HEK293 (cell line): ENCODE measurements at regions not wholly inside any gene's neighbourhood (a gene's known extent, or its start where the extent isn't known, plus 50 kb on each side); places are given as distances from the start of the nearest gene placed in this dataset.

Experiments
- CTCF ChIA-PET: fragments of 350-600 bp; formaldehyde crosslinking; extraction: SDS; loops from one replicate; lab custom pipeline; 2021; ENCODE audit warnings: antibody characterized with exemption; lab: Yijun Ruan, JAX
- POLR2A ChIA-PET: fragments of 300-600 bp; formaldehyde crosslinking; extraction: SDS; loops from one replicate; lab custom pipeline; 2020; ENCODE audit warnings: antibody characterized with exemption, inconsistent platforms; lab: Yijun Ruan, JAX
- H3K27ac ChIP-seq: fragments of 200-500 bp; sonication (Bioruptor generic); 2 replicates; pipeline ENCODE4 v1.5.1; 2014; ENCODE audit warnings: low read depth, low read length, control low read depth, inconsistent platforms; ENCODE audit errors: extremely low read depth
- H3K36me3 ChIP-seq, 2 experiments: fragments of 200-500 bp in 1 of 2; sonication (Bioruptor generic) in 1 of 2; 1 replicate in 1 of 2; 2 replicates in 1 of 2; pipeline ENCODE4 v1.5.1; 2014 to 2017; ENCODE audit warnings: inconsistent platforms in 2 of 2, low read length in 2 of 2; ENCODE audit not compliant: control insufficient read depth in 2 of 2, insufficient read depth in 1 of 2
- H3K4me1 ChIP-seq: fragments of 200-500 bp; sonication (Bioruptor generic); 2 replicates; pipeline ENCODE4 v1.5.1; 2014; ENCODE audit warnings: mild to moderate bottlenecking, low read length, inconsistent platforms; ENCODE audit not compliant: control insufficient read depth, insufficient read depth
- H3K4me3 ChIP-seq: 2 replicates; pipeline ENCODE4 v1.5.1; 2011; ENCODE audit warnings: low read depth, mild to moderate bottlenecking, control low read depth, low read length, moderate library complexity
- H3K9me3 ChIP-seq: fragments of 200-500 bp; sonication (Bioruptor generic); 2 replicates; pipeline ENCODE4 v1.5.1; 2014; ENCODE audit warnings: low read depth, low read length, inconsistent platforms; ENCODE audit not compliant: control insufficient read depth, insufficient read depth
- ATF2 ChIP-seq: fragments of 450-650 bp; formaldehyde crosslinking; IDR thresholded peaks from 2 replicates; pipeline ENCODE4 v1.5.1; 2016; ENCODE audit warnings: missing biosample characterization, missing genetic modification characterization, low read depth
- ELK4 ChIP-seq: IDR thresholded peaks from 2 replicates; pipeline ENCODE4 v1.6.1; 2011; ENCODE audit warnings: mild to moderate bottlenecking, low read depth, low read length, borderline replicate concordance
- HIC1 ChIP-seq: fragments of 450-650 bp; formaldehyde crosslinking; IDR thresholded peaks from 2 replicates; pipeline ENCODE4 v1.5.1; 2016; ENCODE audit warnings: missing biosample characterization, missing genetic modification characterization
- PBX3 ChIP-seq: sonication (generic); formaldehyde crosslinking; IDR thresholded peaks from 2 replicates; pipeline ENCODE4 v1.8.1; 2022; ENCODE audit warnings: mild to moderate bottlenecking, moderate library complexity, missing genetic modification reagents
- PRDM2 ChIP-seq: fragments of 450-650 bp; formaldehyde crosslinking; IDR thresholded peaks from 2 replicates; pipeline ENCODE4 v1.5.1; 2016; ENCODE audit warnings: missing biosample characterization, missing genetic modification characterization, borderline replicate concordance
- PRDM6 ChIP-seq: fragments of 450-650 bp; formaldehyde crosslinking; IDR thresholded peaks from 2 replicates; pipeline ENCODE4 v1.5.1; 2017; ENCODE audit warnings: missing biosample characterization, missing genetic modification characterization
- SALL2 ChIP-seq: fragments of 450-650 bp; formaldehyde crosslinking; IDR thresholded peaks from 2 replicates; pipeline ENCODE4 v1.5.0; 2017; ENCODE audit warnings: missing biosample characterization, mild to moderate bottlenecking, missing genetic modification characterization, borderline replicate concordance
- YY2 ChIP-seq: fragments of 450-650 bp; formaldehyde crosslinking; IDR thresholded peaks from 2 replicates; pipeline ENCODE4 v1.5.1; 2016; ENCODE audit warnings: missing biosample characterization, missing genetic modification characterization
- ZNF548 ChIP-seq: fragments of 450-650 bp; formaldehyde crosslinking; IDR thresholded peaks from 2 replicates; pipeline ENCODE4 v1.5.1; 2016; ENCODE audit warnings: missing biosample characterization, missing genetic modification characterization
- ZNF571 ChIP-seq: fragments of 450-650 bp; formaldehyde crosslinking; IDR thresholded peaks from 2 replicates; pipeline ENCODE4 v1.5.0; 2017; ENCODE audit warnings: missing biosample characterization, missing genetic modification characterization

- no peak for TF ChIP-seq PRDM2
- TF ChIP-seq YY2 (tag by site-specific recombination): no peak
These were observed 1139.7 kb upstream of the CELF2 start (continued) for GRCh38 chr10:9877978-9878377.

- H3K4me3 ChIP-seq: no peak overlapping the region
- TF ChIP-seq PBX3 (no peak), PRDM6 (tag by site-specific recombination) (no peak), ELK4 (no peak), ZNF548 (no peak), SALL2 (no peak), HIC1 (tag by site-specific recombination) (no peak), ZNF571 (tag by site-specific recombination) (no peak), ATF2 (tag by site-specific recombination) (no peak)
- no peak overlapping the region for H3K27ac ChIP-seq
- no peaks in the 10 kb centered on the region for H3K4me1 ChIP-seq
- H3K9me3 ChIP-seq: no peaks in the 10 kb centered on the region
- no peaks in the 10 kb centered on the region for H3K36me3 ChIP-seq
- CTCF ChIA-PET: no interaction called here
- POLR2A ChIA-PET: no interaction called here
These were observed 1139.3 kb upstream of the CELF2 start for GRCh38 chr10:9878383-9878782.
